ENCODE measurements at regions not wholly inside any gene's neighbourhood (a gene's known extent, or its start where the extent isn't known, plus 50 kb on each side); places are given as distances from the start of the nearest gene placed in this dataset.

DNA sequence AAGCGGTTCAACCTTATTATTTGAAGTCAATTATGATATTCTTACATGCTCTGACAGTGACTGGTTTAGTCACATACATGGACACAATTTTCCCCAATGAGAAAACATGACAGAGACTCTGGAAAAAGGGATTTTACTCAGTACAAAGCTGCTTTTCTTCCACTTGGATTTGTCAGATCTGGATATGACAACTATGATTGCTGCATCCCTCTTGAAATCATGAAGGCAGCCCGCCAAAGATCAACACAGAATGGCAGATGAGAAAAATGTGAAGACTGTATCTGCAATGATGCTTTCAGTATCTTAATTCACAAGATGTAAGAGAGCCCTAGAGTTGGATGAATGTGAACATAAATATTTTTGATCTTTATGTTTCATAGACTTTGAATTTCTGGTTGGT, 439.6 kb downstream of the CDH8 start:
- DNase-seq (ENCODE audit: low read depth): no peak

DNA sequence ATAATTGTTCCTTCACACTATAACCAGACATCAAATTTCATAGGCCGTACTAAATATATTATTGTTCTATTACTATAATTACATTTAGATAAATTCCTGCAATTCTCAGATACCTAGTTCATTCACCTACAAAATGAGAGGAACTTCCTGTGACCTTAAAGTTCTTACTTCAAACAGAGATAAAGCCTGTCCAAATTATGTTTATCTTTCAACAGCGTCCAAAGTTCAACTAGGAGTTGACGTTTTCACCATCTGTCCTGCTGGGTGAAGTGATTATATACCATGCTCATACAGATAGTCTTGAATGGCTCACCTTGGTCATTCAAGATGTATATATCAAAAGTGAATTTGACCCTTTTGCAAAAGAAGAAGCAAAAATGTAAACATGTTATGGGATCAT, 440.6 kb downstream of the CDH8 start:
- DNase-seq (ENCODE audit: low read depth): no peak

DNA sequence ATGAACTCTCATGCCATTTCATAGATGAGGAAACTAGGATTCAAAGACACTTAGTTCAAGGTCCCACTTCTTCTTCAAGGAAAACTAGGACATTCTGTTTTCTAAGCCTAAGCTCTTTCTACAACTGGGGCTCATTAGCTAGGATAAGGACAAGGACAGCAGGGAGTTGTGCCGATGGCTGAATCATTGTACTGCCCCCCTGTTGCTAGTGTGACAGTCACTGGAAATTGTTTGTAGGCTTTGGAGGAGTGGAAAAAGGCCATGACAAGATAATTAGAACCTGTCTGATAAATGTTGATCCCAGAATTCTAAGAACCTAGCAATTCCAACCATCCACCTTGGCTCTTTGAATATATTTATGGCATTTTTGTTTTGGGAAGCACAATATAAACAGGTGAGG, 445.7 kb downstream of the CDH8 start:
- no peak for DNase-seq (ENCODE audit: low read depth)

DNA sequence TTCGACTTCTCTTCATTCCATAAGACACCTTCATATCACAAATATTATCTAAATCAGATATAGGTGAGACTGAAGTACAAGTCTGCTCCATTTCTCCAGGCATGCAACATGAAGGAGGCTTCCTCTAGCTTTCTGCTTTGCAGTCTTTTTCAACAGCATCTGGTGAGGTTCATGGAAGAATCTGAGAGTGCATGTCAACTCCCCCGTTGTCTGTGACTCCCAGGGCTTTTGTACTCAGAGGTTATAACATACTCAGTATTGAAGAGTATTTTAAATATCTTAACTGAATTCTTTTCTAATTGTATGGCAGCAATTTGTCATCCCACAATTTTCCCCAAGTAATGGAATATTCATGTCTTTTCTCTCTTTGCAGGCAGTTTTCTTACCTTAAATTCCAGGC, 448.7 kb downstream of the CDH8 start:
- no peak for DNase-seq (ENCODE audit: low read depth)

DNA sequence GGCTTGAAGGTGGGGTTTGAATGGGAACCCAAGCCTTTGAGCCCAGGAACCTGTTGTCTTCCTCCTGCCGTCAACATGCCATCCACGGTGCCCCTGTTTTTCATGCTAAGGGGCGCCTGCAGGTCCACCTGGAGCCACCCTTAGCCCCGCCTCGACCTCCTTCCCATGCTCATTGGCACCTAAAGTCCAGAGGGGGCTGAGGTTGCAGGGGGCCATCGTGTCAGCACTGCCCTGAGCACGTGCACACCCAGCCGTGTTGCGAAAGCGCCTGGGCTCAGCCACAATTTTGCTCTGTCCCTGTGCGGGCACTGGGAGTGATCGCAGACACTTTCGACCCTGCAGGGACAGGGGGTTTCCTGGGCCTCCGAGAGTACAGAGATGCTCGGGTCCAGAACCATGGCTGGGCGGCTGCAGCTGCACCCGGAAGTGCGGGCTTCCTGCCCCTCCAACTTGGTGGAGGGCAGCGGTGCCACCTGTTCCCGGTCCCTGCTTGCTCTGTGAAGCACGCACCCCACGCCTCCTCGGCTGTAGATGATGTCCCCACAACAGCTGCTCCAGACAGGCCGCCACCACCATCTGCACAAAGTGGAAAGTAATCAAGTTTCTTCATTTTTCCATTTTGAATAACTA, 454.7 kb downstream of the CDH8 start:
- no peak for DNase-seq (ENCODE audit: low read depth)

DNA sequence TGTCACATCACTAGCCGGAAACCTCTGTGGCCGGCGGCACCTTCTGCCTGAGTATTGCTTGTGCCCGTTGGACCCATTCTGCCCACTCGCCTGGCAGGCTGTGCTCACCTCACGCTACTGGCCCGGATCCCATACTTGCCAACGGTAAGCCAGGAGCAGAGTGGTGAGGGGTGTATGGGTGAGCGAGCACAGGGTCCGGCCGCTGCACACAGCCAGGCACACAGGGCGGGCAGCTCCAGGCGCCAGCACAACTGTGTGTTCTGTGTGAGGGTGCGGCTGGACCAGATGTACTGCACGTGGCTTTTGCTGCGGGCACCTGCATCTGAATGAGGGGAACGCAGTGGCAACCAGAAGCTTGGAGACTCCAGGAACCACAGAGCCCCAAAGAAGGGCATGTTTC, 455.7 kb downstream of the CDH8 start:
- no peak for DNase-seq (ENCODE audit: low read depth)

DNA sequence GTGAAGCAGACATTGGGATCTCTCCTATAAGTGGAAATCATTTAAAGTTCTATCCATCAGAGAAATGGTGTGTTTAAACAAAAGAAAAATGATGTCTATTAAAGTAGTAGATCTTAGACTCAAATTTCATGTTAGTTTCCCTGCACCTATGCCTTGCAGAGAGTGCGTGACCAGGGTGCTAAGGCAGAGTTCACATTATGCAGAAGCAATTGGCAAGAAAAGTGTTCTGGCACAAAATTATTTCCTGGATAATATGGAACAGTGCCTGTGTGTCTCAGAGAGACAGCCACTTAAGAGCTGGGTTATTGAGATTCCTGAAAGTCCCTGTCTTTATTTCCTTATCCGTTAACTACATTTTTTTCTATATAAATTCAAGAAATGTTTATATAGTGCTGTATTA, 457.0 kb downstream of the CDH8 start:
- DNase-seq (ENCODE audit: low read depth): no peak

DNA sequence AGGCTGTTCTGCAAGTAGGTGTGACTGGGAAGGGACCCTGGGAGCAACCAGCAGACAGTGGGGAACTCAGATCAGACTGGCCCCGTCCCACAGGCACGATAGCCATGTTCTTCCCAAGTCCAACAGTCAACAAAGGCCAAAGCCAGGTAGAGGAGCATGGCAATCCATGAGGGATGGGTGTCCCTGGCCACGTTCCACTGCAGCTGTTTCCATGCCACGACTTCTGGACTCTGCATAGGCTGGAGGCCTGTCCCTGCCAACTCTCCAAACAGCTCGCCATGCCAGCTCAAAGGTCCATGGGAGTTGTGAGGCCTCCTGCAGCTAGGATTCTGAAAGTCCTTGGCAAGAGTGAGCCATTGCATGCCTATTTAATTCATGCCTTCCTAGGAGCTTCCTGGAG, 459.8 kb downstream of the CDH8 start:
- DNase-seq (ENCODE audit: low read depth): no peak

DNA sequence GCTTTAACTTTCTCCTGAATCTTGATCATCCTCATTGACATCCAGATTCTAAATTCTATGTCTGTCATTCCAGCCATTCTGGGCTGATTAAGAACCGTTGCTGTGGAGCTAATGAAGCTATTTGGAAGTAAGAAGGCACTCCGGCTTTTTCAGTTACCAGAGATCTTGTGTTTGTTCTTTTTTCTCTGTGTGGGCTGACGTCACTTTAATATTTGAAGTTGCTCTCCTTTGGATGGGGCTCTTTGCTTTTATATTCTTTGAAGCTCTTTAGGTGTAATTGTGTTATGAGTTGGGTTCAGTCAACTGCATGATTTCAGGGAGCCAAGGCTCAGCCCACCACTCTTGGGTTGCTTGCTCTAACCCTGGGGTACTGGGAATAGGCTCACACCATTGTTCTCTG, 460.6 kb downstream of the CDH8 start:
- DNase-seq (ENCODE audit: low read depth): no peak

DNA sequence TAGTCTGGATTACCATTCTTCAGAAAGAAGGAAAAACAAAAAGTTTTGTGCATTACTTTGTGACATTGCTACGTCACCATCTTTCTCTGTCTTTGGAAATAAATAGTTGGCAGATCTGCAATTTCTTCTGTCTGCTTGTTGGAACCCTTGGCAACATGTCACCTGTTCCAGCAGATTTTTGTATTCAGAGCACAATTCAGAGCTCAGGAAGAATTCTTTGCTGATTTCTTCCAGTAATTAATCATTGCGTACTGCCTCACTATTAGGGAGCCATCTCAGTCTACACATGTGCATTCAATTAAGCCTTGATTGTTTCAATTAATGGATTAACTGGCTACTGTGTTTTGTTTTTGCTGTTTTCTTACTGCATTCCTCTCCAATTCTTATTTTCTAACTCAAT, 467.2 kb downstream of the CDH8 start:
- no peak for DNase-seq (ENCODE audit: low read depth)

DNA sequence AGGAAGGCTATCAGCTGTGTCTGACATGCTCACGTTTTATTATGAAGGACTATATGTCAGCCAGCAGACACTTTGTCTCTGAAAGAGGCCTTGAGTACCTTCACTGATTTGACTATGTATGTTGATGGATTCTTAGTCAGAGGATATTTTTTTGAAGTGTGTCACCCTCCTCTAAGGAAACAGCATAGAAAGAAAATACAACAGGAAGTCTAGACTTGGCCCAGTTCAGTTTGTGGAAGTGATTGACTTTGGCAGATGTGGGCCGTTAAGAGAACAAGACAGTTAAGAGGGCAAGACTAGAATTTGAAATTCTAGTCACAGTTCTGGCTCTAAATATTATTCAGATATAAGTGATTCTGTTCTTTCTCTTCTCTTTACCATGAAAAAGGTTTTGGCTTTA, 471.5 kb downstream of the CDH8 start:
- DNase-seq (ENCODE audit: low read depth): no peak

DNA sequence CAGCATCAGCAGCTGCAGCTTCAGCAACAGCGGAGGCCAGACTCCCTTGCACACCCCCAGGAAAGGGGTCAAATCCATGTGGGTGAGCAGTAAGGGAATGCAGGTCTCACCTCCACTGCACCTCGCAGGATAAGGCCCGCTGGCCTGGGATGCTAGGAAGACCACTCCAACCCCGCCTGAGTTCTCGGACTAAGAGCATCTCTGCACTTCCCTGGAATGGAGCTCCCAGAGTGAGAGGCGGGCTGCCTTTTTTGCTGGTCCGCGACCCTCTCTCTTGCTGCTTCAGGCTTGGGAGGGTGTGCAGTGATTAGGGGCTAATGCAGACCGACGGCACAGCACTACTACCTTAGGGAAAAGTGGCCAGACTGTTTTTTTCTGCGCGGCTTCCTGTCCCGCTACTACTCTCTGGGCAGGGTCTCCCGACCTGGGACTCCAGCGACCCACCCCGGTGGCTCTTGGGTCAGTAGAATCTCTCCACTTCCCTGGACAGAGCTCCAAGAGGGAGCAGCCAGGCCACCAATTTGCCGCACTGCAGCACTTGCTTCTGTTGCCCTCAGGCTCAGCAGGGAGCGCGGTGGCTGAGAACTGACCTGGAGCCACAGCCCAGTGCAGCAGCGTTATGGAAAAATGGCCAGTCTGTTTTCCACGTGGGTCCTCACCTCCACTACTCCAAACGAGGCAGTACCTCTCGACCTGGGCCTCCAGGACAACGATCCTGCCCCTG, 480.4 kb downstream of the CDH8 start:
- no peak for DNase-seq (ENCODE audit: low read depth)

DNA sequence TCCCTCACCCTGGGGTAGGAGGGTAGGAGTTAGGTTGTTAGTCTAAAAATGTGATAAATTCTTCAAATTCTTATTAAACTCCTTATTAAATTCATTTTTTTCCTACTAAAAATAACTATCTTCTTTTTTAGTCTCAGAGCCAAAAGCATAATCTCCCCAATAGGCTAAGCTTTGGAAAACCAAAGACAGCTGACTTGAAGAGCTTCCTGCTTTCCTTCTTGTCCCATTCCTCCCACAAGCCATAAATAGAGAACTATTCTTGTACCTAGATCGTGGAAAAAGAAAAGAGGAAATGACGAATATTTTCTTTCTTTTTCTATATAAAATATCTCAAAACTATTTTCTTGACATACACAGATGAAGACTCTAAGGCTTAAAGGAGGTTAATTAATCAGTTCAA, 486.9 kb downstream of the CDH8 start:
- DNase-seq (ENCODE audit: low read depth): no peak

DNA sequence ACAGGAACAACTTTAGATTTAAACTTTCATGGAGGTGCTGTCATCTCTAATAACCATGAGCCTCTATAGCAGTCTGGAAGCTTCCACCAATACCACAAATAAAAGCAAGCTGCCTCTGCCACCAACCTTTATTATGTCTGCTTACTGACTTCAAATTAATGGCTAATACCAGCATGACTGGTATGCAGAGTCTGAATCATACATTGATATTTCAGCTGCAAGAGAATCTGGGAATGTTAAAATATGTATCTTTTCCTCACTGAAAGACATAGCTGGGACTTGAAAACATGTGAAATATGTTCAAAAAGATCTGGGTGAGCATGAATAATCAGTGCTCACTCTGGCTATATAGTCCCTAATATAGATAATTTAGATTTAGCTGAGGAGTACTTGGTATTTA, 488.6 kb downstream of the CDH8 start:
- DNase-seq (ENCODE audit: low read depth): no peak

DNA sequence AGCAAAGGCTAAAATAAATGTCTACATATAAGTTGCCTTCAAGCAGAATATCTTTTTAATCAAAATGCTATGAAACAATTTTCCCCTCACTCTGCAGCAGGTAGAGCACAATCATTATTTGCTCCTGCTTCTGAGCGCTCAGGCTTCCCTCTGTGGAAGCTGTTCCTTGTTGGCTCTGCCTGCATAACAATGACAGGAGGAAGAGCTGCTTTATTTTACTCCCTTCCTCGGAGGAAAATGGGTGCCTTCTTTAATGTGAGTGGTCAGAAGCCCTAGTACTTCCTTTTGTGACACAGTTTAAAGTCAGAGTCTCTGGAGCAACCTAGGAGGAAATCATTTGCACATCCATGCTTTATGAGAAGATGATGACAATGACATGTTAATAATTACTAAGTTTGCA, 492.1 kb downstream of the CDH8 start:
- no peak for DNase-seq (ENCODE audit: low read depth)

DNA sequence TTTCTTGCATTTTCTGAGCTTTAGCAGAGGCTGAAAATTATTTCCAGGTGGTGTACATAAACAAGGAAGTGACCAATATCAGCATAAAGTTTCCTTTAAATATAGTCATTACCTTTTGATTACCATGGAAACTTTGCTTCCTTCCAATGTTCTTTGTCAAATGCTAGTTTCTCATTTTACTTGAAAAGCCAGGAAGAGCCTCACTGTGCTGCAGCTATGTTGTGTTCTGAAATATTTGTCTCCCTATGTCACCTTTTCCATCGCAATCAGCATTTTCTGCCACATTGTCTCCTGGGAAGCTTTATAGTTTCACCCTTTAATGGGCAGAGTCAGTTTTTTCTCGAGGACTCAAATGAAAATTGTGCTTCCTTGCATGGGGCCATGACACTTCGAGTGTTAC, 496.0 kb downstream of the CDH8 start:
- DNase-seq (ENCODE audit: low read depth): no peak

DNA sequence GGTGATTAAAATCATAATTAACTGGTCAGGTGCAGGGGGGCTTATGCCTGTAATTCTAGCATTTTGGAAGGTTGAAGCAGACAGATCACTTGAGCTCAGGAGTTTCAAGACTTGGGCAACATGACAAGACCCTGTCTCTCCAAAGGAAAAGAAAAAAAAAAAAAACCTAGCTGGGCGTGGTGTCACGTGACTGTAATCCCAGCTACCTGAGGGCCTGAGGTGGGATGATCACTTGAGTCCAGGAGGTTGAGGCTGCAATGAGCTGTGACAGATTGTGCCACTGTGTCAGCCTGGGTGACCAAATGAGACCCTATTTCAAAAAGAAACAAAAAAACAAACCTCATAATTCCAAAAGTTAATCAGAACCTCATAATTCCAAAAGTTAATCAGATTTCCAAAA, 505.5 kb downstream of the CDH8 start:
- DNase-seq (ENCODE audit: low read depth): no peak

DNA sequence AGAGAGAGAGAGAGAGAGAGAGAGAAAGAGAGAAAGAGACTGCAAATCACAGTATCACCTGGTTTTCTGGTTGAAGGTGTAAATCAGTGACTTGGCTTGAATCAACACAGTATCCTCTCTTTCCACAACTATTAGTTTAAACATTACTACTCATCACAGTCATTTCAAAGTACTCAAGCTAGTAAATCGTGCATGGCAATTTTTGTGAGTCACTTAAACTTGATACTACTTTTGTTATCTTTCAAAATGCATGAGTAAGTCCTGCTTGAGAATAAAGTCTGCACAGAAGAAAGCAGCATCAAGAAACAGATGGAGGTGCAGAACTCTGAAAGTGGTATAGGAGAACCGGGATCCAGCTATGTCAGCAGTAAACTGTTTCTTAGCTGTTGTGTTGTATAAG, 535.4 kb downstream of the CDH8 start:
- no peak for DNase-seq (ENCODE audit: low read depth)

DNA sequence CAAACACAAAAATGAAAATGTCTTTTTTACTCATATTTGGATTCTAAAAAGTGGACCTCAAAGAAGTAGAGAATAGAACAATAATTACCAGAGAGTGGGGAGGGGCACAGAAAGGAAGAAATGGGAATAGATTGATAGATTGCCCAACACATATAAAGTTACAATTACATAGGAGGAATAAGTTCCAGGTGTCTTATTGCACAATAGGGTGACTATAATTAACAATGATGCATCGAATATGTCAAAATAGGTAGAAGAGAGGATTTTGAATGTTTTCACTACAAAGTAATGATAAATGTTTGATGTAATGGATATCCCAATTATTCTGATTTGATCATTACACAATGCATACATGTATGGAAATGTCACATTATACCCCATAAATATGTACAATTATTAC, 556.0 kb downstream of the CDH8 start:
- DNase-seq (ENCODE audit: low read depth): no peak

DNA sequence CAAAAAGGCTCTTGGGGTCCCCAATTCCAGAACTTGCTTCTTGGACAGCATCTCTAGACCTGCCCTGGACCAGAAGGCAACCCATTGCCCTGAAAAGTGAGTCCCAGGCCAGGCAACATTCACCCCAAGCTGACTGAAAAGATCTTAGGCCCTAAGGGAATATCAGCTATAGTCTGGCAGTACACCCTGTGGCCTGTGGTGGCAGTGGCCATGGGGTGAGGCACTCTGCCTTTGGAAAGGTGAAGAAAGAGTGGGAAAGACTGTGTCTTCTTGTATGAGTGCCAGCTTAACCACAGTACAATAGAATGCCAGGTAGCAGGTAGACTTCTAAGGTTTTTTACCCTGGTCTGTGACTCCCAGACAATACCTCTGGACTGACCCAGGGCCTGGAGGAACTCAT, 564.5 kb downstream of the CDH8 start:
- DNase-seq (ENCODE audit: low read depth): no peak

DNA sequence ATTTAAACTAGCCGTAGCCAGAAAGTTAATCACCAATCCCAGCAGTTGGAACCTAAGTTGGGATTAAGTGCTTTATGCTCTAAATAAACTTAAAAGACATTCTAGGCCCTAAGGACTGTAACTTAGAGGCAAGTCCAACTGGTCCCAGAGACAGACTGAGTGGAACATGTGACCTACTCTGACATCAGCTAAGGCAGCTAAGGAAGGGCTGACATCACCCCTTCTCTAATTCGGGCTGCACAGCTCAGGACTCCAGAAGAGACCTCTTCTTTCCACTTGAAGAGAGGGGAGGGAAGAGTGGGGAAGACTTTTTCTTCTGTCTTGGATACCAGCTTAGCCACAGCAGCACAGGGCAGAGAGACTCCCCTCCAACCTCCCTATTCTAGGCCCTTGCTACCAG, 565.2 kb downstream of the CDH8 start:
- DNase-seq (ENCODE audit: low read depth): no peak

DNA sequence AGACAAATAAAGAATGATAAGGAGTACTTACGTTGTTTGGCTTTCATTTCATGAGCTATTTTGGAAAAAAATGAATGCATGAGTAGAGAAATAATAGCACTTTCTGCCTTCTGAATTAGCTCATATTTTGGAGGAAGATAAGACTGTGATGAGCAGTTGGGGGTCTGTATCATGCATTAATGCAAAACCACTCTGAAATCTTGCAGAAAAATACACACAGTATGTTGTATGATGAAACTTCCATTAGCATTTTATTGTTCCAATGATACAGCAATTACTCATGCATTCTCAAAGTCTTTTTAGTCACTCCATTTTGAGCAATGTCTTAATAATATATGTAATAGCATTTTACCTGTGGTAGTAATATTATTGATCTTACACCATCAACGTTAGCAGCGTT, 571.0 kb downstream of the CDH8 start:
- no peak for DNase-seq (ENCODE audit: low read depth)

DNA sequence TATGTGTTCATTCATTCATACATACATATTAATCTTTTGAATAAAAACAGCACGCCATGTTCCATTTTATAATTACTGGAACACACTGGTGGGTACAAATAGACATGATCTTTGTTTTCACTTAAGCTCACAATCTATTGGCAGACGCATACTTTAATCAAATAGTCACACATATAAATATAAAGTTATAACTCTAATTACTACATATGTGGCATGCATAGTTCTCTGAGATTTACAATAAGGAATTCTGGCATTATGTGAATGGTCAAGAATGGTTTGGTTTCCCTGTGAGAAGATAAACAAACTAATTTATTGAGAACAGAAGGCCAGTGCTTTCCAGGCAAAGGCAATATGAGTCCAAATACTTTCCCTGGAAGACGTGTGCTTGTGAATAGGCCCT, 576.2 kb downstream of the CDH8 start:
- no peak for DNase-seq (ENCODE audit: low read depth)

DNA sequence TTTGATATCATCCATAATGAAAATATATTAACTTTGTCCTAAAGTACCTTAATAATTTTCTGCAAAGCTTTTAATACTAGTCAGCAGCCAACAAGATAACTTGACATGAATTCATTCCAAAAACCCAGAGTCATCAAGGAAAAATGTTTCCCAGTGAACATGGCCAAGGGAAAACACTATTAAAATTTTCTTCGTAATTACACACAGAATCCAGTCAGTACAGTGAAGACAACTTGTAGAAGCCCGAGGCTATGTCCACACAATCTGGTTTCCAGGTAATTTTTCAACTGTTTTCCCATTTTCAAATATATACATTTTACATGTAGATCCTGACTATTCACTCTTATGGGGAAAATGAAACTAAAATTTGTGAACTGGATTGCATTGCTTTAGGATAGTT, 600.9 kb downstream of the CDH8 start:
- no peak for DNase-seq (ENCODE audit: low read depth)
